CD4-positive, alpha-beta T cell treated with Interleukin-10 for 1 hour (primary cell): ENCODE measurements at regions not wholly inside any gene's neighbourhood (a gene's known extent, or its start where the extent isn't known, plus 50 kb on each side); places are given as distances from the start of the nearest gene placed in this dataset.

Experiments used
- DNase-seq: peaks from one replicate; pipeline ENCODE4 v3.0.0-alpha.2; 2020

DNA sequence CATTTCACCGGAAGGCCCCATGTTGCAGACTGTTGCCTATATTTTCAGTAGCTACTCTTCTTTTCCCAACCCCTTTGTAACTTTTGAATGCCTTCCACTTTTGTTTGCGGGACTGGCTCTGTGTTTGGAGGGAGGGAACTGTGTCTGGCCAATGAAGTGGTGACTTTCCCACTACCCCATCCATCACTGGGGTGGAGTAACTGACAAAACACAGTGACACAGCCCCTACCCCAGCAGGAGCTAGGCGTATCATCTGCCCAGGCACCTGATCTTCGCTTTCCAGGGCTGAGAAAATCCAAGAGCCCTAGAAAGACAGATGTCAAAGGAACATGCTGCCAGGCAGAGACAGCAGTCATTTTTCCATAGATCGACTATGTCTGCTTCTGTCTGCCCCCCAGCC lies 710.6 kb upstream of the CELF2 start:
- DNase-seq: no peak

DNA sequence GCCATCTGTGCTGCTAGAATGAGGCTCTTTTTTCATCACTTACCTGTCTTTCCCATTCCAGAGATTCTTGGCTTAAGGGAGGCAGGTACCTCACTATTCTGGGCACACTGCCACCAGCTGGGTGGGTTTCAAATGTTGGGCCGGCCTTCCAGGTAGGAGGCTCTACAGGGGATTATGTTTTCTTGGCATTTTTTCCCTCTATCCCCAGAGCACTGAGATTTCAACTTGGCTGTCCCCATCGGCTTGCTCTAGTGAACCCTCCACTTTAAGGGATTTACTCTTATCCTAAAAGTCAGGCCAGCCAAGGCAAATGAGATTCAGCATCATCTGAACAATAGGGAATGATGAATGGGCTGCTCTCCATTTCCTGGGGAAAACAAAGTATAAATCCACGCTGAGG lies 710.1 kb upstream of the CELF2 start:
- no peak for DNase-seq

DNA sequence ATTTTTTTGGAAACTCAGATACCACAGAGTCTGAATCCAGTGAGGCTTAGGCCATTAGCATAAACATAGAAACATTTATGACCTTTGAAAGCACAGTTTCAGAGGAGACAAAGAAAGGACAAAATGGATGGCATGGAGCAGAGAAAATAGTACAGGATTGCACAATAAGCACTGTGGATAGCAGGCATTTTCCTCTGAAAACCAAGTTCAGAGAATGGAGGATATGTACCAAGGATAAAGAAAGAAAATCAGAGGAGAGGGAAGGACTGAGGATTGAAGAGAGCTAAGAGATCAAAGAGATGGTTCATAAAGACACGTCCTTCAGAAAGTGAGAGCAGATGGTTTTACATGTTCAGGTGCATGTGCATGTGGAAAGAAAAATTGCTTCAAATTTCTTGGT lies 707.2 kb upstream of the CELF2 start:
- DNase-seq: no peak

DNA sequence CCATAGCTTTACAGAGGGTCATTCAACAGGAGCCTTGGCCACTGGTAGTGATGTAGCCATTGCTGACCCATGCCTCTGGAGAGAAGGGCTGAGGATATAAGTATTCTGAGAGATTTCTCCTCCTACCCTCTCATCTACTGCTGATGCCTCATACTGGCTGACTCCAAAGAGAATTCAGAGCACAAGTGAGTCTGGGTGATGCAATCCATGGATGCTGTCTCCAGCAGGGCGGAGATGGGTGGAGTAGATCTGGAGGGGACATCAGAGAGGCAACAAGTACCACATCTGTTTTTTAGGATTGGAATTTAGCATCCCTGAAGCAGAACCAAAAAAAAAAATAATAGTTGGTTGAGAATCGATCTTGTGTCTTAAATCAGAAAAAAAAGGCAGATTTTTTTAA lies 705.7 kb upstream of the CELF2 start:
- no peak for DNase-seq

DNA sequence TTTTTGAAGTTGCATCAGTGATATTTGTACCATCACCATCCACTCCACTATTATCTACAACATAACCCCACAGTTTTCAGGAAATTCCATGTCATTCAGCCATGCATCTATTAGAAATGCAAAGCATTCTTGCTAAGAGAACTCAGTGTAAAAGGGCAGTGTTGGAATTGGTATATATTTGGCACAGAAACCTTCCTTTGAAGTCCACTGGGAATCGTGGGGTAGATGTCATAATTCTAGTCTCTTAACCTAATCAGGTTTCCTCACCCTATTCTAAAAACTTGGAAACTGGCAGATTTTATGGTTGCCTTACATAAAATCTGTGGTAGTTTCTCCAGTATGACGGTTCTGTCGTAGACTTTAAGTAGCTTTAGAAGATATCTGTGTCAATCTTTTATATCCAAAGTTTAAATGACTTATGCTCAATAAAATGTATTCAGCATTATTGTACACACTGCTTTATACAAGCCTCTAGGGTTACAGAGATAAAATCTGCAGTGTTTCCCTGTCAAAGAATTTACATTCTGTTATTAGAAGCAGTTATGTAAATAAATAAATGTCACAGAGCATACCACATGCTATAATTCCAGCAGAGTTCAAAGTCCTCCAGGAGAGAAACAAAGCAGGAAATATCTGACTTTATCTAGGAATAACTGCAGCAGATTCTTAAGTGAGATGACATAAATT lies 704.4 kb upstream of the CELF2 start:
- no peak for DNase-seq

DNA sequence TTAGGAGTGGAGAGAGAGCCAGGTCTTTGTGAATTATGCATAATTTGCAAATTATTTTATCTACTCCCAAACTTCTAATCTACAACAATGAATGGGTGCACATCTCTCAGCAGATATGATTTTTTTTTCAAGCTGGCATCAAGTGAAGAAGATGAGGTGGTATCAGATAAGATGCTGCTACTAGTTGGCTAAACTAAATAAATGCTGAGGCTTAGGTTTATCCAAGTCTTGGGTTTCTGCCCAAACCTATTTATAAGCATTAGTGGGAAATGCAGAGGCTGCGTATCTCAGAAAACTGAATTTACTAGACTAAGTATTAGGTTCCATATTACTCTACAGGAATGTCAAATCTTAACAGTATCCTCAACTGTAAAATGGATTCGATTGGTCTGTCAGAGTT lies 703.0 kb upstream of the CELF2 start:
- no peak for DNase-seq

DNA sequence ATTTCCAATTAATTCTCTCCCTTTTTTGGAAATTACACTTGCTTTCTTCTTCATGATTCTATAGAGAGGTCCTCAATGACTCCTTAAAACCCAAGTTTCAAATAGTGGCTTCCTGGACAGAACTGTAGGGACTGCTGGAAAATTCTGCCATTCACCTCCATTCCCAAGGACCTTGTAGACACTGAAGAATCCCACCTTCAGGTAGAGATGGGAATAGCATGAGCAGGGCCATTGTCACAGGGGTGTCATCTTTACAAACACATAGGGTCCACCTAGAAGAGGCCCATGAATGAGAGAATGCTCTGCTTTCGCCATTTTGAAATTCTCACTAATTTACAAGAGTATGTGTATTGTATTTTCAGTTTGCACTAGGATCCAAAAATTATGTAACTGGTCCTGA lies 701.7 kb upstream of the CELF2 start:
- DNase-seq: no peak

DNA sequence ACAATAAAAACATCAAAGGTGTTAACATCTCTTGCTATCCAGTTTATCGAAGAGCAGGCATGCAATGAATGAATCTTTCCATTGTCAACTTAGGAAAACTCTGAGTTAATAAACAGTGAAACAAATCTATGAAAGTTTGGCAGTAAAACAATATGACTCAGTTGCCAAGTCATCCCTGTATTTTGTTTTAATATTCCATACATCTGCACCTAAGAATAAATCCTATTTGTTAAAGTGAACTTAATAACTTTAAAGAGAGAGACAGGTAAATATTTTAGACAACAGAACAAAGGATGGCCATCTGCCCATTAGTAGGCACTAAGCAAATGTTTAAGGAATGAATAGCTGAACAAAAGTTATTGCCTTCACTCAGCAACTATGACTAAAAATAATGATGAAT lies 700.5 kb upstream of the CELF2 start:
- DNase-seq: no peak

DNA sequence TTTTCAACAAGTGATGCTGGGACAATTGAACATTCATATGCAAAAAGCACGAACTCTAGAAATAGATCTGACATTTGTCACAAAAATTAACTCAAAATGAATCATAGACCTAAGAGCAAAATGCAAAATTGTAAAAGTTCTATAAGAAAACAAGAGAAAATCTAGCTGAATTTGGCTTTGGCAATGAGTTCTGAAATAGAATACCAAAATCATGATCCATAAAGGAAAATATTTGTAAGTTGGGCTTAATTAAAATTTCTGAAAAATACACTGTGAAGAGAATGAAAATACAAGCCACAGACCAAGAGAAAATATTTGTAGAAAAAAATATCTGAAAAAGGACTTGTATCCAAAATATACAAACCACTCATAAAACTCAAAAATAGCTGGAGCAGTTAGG lies 698.8 kb upstream of the CELF2 start:
- DNase-seq: no peak

DNA sequence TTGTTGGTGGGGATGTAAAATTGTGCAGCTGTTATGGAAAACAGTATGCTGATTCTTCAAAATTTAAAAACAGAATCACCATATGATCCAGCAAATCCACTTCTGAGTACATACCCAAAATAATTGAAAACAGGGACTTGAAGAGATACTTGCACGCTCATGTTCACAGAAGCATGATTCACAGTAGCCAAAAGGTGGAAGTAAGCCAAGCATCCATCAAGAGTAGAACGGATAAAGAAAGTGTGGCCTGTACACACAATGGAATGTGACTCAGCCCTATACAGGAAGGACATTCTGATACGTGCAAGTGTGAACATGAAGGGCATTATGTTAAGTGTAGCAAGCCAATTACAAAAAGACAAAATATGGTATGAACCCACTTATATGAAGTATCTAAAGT lies 696.7 kb upstream of the CELF2 start:
- no peak for DNase-seq

DNA sequence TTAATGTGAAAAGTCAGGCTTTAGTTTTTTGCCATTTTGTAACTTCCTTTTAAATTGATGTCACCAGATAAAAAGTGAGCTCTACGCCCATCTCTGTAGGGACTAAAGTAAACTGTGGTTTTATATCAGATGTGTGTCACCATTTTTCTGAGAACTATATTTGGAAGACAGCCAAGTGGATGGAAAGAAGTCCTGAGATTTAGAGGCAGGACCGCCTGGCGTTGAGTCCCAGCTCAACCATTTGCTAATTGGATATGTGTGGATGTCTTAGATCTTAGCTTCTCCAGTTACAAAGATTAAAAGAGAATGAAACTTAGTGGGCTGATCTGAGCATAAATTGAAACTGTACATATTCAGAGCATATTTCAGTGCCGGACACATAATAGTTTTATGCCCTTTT lies 691.6 kb upstream of the CELF2 start:
- DNase-seq: no peak

DNA sequence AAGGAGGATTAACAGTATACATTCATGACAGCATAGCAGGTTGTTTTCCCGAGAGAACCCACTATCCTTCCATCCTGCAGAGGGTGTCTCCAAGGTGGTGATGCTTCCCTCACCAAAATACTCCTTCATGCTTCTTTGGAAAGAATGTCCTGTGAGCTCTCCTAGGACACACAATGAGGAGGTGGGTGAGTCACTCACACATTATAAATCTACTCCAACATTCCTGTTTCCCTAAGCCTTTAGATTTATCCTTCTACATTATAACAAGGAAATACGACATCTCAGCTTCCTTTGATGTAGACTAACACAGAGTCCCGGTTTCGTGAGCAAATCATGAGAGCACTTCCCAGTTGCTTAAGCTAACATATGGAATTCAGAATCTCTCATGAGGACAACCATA lies 689.7 kb upstream of the CELF2 start:
- no peak for DNase-seq

DNA sequence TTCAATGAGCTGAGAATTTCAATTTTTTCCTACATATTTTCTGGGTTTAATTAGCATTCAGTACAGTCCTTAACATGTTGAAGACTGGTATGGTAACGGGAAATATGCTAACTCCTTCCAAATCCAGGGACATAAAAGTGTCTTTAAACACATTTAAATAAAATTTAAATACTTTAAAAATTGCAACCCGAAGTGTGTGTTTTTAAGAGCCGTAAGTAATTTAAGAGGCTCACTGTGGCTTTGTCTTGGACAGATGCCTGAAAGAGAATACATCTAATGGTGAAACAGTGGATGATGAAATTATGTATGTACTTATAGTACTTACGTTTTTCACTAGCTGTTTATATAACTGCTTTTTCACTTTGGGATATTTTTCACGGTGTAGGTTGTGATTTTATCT lies 687.3 kb upstream of the CELF2 start:
- DNase-seq: no peak

DNA sequence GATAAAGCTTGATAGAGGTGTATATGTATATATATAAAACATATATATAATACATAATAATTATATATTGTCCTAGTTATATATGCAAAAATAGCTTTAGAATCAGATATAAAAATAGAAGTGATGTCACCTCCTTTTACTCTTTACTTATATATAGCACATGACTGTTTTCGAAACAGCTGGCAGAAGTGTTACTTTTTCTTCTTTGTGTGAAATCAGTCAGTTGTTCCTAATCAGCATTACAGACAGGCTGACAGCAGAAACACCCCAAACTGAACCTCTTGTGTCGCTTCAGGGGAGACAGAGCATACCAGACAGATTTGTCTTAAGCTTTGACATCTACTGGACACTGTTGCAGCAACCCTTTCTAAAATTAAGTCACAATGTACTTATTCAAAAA lies 684.9 kb upstream of the CELF2 start:
- no peak for DNase-seq

DNA sequence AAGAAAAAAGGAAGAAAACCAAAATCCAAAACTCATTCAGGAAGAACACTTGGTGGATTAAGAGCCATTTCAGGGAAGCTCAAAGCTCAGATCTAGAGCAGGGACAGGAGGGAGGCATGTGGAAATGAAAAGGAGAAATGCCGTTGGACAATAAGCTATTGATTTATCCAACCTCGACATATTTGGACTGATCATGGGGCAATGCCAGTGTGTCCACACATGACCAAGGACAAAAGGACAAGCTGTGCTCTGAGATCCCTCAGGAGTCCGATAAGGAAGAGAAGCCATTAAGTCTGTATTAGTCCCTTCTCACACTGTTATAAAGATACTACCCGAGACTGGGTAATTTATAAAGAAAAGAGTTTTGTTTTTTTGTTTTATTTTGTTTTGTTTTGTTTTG lies 684.0 kb upstream of the CELF2 start:
- no peak for DNase-seq

DNA sequence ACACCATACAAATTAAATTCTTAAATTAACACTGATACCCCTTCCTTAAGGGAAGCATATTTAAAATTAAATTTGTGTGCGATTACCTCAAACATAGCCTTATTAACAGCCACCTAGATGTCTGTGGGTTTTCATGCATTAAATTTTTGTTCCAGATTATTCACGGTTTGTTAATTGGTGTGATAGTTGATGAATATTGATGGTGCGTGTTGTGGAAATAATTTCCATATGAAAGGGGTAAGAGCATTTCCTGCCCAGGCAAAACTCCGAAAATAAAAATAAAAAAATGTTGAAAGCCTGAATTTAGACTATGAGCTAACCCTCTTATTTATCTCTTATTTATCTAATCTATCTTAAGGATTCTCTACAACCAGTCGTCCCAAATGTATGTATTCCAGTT lies 679.3 kb upstream of the CELF2 start:
- no peak for DNase-seq

DNA sequence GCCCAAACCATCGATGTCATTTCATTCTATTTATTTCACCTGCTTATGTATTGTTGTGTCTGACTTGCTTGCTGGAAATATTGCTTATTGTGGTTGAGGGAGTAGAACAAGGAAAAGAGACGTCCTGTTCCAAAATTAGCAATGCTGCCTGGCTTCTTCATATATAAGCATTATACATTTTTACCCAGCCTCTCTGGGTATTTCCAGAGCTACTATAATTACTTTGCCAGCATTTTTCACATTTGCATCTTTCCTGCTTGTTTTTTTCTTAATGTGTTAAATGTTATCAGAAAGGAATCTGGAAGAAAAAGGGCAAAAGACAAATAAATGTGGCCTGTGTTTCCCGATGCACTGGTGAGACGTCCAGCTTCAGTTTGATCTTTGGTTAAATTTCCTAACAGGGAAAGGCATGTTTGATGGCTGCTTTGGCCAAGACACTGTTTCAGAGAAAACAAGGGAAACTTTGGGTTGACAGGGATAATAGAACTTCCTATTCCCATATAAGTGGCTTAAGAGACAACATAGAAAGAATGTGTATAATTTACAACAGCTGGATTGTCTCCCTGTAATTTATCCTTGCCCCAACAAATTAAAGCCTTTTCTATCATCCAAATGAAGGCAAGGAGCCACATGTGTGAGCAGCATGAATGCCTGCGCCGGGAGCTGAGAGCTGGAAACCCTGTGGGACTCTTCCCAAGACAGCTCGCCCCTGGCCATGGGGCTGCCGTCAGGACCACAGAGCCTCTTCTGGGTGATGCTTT lies 671.1 kb upstream of the CELF2 start:
- DNase-seq: no peak

DNA sequence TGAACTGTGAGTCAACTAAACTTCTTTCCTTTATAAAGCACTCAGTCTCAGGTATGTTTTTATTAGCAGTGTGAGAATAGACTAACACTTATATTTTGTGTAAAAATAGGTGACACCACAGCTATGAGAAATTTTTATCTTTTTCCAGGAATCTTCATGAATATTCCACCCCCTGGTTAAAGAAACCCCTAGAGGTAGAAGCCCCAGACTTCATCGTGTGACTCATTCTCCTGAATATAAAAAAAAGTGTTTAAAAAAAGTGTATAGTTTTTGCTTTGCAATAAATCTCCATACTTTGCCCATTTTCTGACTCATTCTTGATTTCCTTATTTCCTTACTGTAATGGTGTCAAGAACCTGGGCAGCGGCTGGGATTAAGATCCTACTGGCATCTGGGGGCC lies 667.6 kb upstream of the CELF2 start:
- no peak for DNase-seq

DNA sequence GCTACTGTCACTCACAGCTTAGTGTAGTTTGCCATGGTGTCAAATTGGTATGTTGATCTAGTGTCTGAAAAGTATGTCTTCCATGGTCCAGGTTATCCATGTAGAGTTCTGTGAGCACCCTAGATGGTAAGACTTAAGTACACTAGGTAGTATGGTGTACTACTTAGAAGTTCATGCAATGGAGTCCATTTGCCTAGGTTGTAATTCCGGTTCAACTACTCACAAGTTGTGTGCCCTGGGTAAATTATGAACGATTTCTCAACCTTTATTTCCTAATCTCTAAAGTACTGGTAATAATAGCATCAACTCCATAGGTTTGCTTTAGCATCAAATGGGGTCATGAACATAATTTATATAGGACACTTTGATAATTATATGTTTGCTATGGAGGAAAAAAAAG lies 666.2 kb upstream of the CELF2 start:
- no peak for DNase-seq

DNA sequence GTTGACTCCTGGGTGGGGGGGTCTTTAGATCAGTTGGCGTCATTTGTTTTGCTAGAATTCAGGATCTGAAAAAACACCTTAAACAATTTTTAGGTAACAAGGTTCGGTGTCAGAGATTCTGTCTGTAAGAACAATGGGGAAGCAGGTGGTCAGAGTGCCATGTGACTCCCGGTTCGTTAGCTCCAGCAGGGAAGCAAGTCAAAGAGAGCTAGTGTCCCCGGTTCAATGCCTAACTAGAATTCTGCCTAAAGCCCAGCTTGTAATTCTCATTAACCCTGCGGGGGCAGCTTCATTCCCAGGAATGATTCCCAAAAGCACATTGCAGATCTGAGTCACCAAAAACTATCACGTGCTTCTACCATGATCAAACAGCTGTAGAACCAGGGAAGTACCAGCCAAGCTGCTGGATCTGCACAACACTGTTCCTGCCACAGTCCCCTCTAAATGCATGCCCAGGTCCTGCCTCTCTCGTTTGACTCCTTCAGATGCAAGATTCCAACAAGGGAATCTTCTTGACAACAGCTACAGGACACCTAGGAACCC lies 664.3 kb upstream of the CELF2 start:
- no peak for DNase-seq

DNA sequence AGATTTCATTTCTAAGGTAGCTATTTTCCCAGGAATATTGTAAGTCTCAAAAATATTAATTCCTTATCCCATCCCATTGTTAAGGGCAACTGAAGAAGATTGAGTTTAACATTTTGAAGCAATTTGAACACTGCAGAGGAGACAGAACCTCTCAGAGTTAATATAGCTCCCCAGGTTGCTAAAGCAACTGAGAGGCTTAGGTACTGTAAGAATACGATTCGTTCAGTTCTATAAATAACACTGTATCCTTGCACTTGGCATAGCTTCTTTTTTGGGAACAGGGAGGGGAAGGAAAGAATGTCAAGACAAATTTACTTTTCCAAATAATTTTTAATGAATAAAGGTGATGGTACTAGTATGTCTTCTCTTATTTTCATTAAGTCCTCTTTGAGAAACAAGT lies 658.4 kb upstream of the CELF2 start:
- DNase-seq: no peak

DNA sequence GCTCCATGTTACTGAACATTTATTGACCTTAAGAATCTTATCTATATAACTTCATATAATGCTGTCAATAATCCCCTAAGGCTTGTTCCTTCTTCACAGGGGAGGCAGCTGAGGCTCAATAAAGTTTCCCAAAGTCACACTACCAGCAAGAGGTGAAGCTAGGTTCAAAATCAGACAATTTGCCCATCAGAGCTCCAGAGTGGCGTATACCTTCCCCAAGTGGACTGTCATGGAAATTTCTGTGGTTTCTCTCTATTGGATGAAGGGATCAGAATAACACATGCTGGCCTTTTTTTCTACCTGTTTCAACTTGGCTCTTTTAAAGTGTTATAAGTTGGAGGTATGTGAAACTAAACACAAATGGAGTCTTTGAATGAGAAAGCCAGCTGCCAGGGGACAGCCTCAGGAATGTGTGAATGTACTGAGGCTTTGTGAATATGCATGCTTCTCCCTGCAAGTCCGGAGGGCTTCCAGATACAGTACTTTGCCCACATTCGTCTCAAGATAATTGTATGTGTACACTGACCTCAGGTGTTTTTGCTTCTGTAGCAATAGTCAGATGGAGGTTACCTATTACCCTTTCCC lies 656.3 kb upstream of the CELF2 start:
- no peak for DNase-seq

DNA sequence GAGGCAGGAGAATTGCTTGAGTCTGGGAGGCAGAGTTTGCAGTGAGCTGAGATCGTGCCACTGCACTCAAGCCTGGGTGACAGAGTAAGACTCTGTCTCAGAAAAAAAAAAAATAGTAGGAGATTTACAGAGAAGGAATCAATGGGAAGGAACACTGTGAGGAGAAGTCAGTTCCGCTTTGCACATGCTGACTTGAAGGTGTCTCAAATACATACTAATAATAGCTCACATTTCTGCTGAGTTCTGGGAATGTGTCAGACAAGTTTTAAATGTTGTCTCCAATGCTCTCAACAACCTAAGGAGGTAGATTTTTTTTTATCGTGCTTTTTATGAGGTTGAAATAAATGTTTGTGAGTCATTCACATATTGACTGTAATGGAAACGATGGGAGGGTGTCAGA lies 654.9 kb upstream of the CELF2 start:
- no peak for DNase-seq

DNA sequence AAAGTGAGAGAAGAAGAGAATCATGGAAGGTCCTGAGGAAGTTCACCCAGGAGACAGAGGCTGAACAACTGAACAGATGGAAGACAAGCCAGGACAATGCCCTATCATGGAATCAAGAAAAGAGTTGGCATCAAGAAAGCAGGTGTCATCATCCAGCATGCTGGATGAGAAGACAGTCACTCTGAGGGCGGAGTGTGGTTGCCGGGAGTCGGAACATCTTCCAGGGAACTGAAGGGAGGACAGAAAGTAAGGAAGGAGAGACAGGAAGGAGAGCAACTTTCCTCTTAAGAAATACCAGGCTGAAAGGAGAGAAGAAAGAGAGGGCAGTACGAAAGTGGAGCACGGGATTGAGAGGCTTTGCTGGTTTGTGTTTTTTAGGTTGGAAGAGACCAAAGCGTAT lies 654.5 kb upstream of the CELF2 start:
- DNase-seq: no peak
